ENCODE measurements at regions not wholly inside any gene's neighbourhood (a gene's known extent, or its start where the extent isn't known, plus 50 kb on each side); places are given as distances from the start of the nearest gene placed in this dataset.

GRCh38 chr10:62588116-62588515 is 213.9 kb downstream of the ZNF365 start:
- Mint-ChIP-seq H3K27ac (ENCODE audit: unreplicated experiment) (no peak overlapping the region), H3K4me1 (ENCODE audit: low read depth, unreplicated experiment) (no peaks in the 10 kb centered on the region), H3K36me3 (ENCODE audit: insufficient read depth, unreplicated experiment) (no peaks in the 10 kb centered on the region), H3K27me3 (ENCODE audit: unreplicated experiment) (peaks cover 9% of the 10 kb centered on the region), H3K9me3 (ENCODE audit: low read depth, unreplicated experiment) (no peaks in the 10 kb centered on the region), H3K4me3 (ENCODE audit: low read depth, unreplicated experiment) (no peak overlapping the region)
- CTCF ChIA-PET, result no interaction called here
- no peak for DNase-seq
- intact Hi-C loops (cut with micrococcal nuclease; ENCODE audit: unreplicated experiment), result no loop called here
- BruUV-seq (replicated peaks), result no TSS peak
- no peak for TF ChIP-seq CTCF (IDR thresholded peaks at IDR 0.05; ENCODE audit: unreplicated experiment)

GRCh38 chr10:62589689-62590088 is 214.8 kb upstream of the ADO start:
- no peak overlapping the region for H3K4me3 Mint-ChIP-seq (ENCODE audit: low read depth, unreplicated experiment)
- intact Hi-C loops (cut with micrococcal nuclease; ENCODE audit: unreplicated experiment), result loop anchor here (5.0 kb wide), 3 partner anchors 97 to 228 kb away; partner anchors contain the start of gene EGR2
- H3K36me3 Mint-ChIP-seq (ENCODE audit: insufficient read depth, unreplicated experiment), result no peaks in the 10 kb centered on the region
- no peak for TF ChIP-seq CTCF (IDR thresholded peaks at IDR 0.05; ENCODE audit: unreplicated experiment)
- no peak for DNase-seq
- no peaks in the 10 kb centered on the region for H3K4me1 Mint-ChIP-seq (ENCODE audit: low read depth, unreplicated experiment)
- no peak overlapping the region for H3K27ac Mint-ChIP-seq (ENCODE audit: unreplicated experiment)
- CTCF ChIA-PET, result interaction anchor here (1.4 kb wide), 1 partner anchor 21 kb away, joined by 3 read pairs; no protein-coding TSS in a partner anchor
- no TSS peak for BruUV-seq (replicated peaks)
- H3K27me3 Mint-ChIP-seq (ENCODE audit: unreplicated experiment), result peaks cover 9% of the 10 kb centered on the region
- H3K9me3 Mint-ChIP-seq (ENCODE audit: low read depth, unreplicated experiment), result no peaks in the 10 kb centered on the region

GRCh38 chr10:62590306-62590705 is 214.2 kb upstream of the ADO start:
- Mint-ChIP-seq H3K4me1 (ENCODE audit: low read depth, unreplicated experiment) (no peaks in the 10 kb centered on the region), H3K27ac (ENCODE audit: unreplicated experiment) (no peak overlapping the region), H3K4me3 (ENCODE audit: low read depth, unreplicated experiment) (no peak overlapping the region), H3K27me3 (ENCODE audit: unreplicated experiment) (peaks cover 4% of the 10 kb centered on the region), H3K9me3 (ENCODE audit: low read depth, unreplicated experiment) (no peaks in the 10 kb centered on the region), H3K36me3 (ENCODE audit: insufficient read depth, unreplicated experiment) (no peaks in the 10 kb centered on the region)
- no peak for TF ChIP-seq CTCF (IDR thresholded peaks at IDR 0.05; ENCODE audit: unreplicated experiment)
- CTCF ChIA-PET, result interaction anchor here (1.4 kb wide), 1 partner anchor 20 kb away, joined by 3 read pairs; no protein-coding TSS in a partner anchor
- intact Hi-C loops (cut with micrococcal nuclease; ENCODE audit: unreplicated experiment), result loop anchor here (5.0 kb wide), 3 partner anchors 98 to 227 kb away; partner anchors contain the start of gene EGR2
- DNase-seq, result no peak
- BruUV-seq (replicated peaks), result no TSS peak

GRCh38 chr10:62594093-62594520 is 210.4 kb upstream of the ADO start:
- DNase-seq, result peak; percentile 77
- no peaks in the 10 kb centered on the region for H3K4me1 Mint-ChIP-seq (ENCODE audit: low read depth, unreplicated experiment)
- no peak overlapping the region for H3K27ac Mint-ChIP-seq (ENCODE audit: unreplicated experiment)
- BruUV-seq (replicated peaks), result no TSS peak
- H3K4me3 Mint-ChIP-seq (ENCODE audit: low read depth, unreplicated experiment), result no peak overlapping the region
- no peaks in the 10 kb centered on the region for H3K36me3 Mint-ChIP-seq (ENCODE audit: insufficient read depth, unreplicated experiment)
- no peaks in the 10 kb centered on the region for H3K27me3 Mint-ChIP-seq (ENCODE audit: unreplicated experiment)
- intact Hi-C loops (cut with micrococcal nuclease; ENCODE audit: unreplicated experiment), result loop anchor here (1.0 to 5.0 kb wide), 5 partner anchors 102 to 564 kb away; partner anchors contain the start of gene EGR2
- CTCF ChIA-PET, result interaction anchor here (0.6 to 2.5 kb wide), 11 partner anchors 88 to 564 kb away, joined by 3 to 13 read pairs (median 3); no protein-coding TSS in a partner anchor
- peak; percentile 94 for TF ChIP-seq CTCF (IDR thresholded peaks at IDR 0.05; ENCODE audit: unreplicated experiment)
- H3K9me3 Mint-ChIP-seq (ENCODE audit: low read depth, unreplicated experiment), result no peaks in the 10 kb centered on the region

Data from Calu3 (cell line).